ENCODE measurements at regions not wholly inside any gene's neighbourhood (a gene's known extent, or its start where the extent isn't known, plus 50 kb on each side); places are given as distances from the start of the nearest gene placed in this dataset.

DNA sequence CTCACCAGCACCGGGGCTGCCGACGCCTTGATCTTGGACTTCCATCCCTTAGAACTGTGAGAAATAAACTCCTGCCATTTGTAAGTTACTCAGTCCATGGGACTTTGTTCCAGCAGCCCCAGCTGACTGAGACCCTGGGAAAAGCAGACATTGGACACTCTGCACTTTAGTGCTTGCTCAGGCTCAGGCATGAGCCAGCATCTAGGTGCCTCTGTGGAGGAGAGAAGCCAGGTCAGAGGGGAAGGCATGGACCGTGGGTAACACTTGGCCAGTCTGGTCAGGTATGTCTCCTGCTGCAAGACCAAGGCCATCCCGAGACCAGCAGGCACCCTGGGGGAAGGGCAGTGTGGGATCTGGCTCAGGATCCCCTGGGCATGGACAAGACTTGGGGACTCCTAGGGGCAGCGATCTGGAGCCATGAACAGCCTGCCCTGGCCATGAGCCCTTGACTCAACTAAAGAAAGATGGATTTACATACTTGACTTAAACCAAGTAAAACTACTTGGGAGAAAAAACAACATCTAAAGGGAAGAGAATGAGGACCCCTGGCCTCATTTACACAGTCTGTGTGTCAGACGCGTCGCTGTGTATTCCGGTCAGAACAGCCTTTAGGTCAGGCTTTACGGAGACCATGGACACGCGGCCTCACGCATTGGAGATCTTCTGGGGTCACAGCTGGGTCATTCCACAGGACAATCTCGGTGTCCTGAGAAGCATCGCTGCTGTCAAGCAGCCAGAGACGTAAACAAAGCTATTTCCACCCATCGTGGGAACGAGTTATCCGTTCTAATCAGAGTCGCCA lies 497.1 kb downstream of the BRD1 start:
- DNase-seq (ENCODE audit: low spot score), result no peak

DNA sequence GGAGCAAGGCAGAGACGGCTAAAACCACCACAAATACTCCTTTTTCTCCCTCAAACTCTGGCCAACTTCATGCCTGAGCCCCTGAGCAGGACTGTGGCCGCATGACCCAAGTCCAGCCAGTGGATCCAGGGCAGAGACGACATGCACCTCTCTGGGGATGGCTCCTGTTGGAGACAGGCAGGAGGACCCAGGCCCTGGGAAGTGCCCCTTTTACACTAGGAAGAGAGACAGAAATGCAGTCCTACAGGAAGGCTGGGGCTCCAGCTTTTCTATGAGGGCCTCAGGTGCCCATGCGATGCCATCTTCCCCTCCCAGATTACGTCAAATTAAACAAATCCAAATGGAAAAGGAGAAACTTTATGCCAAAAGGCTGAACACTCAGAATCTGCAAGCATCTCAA lies 498.0 kb downstream of the BRD1 start:
- no peak for DNase-seq (ENCODE audit: low spot score)

DNA sequence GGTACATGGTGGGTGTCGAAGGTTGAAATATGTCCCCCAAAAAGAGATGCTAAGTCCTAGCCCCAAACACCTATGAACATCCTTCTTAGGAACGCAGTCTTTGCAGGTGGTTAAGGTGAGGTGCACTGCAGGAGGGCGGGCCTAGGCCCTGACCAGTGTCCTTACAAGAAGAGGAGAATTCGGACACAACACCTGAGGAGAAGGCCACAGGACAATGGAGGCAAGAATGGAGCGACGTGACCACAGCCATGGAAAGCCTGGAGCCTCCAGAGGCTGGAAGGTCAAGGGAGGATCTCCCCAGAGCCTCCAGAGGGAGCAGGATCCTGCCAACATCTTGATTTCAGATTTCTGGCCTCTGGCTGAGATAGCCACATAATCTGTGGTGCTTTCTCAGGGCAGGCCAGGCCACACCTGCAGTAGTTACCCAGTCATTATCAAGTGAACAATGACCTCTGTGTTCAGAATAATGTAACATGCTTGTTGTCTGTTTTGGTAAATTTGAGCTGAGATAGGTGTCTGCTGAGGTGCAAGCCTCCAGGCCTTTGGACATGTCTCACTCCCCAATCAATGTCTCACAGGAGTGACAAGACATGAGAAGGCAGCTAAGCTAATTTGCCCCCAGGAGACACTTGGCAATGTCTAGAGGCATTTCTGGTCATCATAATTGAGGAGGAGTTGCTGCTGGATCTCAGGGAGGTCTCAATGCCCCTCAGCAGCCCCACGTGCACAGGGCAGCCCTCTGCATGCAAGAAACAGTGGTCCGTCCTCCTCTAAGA lies 498.9 kb downstream of the BRD1 start:
- no peak for DNase-seq (ENCODE audit: low spot score)

DNA sequence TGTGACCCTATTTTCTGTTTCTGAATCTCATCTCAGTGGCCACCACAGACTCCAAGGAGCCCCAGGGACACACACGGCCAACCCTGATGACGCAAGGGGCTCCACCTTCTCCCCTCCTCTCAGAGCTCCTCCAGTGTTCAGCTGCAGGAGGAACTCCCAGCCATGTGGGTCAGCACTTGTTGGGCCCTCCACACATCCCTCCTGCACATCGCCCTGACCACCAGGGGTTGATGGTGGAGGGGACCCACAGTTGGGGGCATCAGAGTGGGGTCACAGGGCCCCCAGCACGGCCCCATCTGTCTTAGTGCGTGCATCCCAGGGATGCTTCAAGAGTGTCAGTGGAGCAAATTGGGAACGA lies 499.6 kb downstream of the BRD1 start:
- no peak for DNase-seq (ENCODE audit: low spot score)

DNA sequence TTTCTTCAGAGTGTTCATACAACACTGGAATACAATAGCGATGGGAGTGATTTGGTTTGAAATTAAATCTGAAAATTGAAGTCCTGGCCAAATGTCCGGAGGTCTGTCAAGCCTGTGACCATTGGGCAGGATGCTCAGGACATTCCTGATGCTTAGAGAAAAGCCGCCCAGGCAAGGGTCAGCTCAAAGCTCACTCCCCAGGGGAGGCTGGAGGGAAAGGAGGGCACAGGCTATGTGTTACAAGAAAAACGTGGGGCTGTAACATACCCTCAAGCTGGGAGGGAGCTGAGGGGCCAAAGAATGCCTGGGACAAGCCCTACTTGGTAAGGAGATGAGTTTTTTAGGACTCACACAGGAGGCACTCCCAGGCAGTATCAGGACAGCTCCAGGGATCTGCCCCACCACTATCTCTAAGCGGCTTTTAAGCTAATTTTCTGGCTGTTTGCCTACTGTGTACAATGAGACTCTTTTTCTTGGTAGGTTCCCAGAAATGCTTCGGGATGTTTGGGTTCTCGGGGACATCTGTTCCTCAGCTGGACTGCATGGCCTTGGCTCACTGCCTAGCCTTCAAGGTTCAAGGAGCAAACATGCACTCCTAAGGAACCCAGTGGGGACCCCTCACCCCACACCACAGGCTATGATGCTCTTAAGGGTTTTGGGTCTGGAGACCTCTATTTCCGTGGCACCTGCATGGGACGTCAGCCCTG lies 500.1 kb downstream of the BRD1 start:
- DNase-seq (ENCODE audit: low spot score), result no peak

DNA sequence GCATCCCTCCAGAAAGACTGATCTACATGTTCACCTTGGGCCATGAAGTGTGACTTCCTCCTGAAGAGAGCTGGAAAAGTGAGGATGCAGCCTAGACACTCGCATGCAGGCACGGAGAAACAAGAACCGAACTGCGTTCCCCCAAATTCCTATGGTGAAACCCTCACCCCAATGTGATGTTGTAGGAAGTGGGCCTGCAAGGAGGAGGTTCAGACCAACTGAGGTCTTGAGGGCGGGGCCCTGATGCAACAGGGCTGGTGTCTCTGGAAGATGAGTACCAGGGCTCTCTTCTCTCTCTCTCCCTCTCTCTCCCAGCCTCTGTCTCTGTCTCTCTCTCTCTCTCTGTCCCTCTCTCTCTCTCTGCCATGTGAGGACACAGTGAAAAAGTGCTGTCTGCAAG lies 501.1 kb downstream of the BRD1 start:
- DNase-seq (ENCODE audit: low spot score), result no peak

DNA sequence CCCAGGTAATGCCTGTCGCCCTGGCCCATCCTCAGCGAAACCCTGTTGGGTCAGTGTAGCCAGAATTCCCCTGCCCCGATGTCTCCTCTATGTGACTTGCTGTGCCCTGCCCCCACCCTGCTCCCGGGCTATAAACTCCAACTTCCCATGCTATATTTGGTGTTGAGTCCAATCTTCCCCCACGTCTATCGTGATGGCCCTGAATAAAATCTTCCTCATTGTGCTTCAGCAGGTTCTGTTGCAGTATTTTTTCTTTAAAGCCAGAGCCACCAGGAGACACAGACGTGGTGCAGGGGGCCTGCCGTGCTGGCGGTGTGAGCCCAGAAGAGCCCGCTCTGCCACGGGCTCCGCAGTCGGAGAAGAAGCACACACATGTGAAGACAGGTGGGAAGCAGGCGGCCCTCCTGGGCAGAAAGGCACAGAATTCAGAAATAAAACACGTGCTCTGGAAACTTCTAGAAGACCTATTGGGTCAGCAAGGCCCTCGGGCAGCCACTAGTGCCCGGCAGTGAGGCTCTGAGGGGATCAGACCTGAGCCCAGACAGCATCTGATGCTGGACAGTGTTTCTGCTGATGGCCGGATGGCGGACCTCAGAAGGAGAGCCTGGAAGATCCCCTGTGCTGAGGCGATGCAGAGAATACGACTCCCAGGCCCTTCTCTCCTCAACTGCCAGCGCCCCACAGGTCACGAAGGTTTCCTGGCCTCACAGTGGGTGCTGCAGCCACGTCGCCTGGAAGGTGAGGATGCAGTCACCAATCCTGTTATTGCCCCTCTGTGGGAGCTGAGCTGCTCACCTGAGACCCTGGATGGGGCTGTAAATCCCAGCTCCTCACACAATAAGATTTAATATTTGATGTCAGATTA lies 501.9 kb downstream of the BRD1 start:
- DNase-seq (ENCODE audit: low spot score), result no peak

DNA sequence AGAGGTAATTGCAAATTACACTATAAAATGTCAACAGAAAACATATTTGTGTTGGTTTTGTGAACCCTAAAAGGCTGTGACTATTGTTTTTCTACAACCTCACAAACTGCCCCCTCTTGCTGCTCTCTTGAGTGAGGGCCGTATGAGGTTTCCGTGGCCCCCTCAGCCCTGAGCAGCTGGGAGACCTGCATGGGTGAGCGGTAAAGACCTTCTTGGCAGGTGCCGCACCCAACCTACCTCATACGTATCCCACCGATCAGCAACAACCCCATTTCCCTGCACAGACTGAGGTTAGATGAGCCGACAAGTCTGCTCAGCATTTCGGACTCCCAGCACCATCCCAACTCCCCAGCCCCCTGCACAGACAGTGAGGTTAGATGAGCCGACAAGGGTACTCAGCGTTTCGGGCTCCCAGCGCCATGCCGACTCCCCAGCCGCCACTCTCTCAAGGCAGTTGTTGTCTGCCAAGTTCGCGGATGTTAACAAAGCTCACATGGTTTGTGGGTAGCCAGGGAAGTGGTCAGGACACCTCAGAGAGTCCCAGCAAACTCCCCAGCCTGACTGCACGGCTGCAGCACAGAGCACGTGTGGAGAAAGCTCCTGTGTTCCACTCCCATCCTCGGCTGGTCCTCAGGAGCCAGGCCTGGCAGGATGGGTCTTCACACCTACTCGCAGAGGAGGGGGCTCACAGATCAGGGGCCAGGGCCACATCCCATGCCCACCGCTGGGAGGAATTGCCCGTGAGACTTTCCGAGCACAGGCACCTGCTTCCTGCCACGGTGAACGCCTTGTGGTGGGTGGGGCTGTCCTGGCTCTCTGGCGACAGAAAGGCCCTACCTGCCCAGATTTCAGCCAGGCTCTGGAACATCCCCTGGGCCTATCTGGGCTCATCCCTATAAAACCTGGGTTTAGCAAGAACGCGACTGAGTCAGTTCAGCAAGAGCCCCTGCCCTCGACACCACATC lies 502.9 kb downstream of the BRD1 start:
- no peak for DNase-seq (ENCODE audit: low spot score)

DNA sequence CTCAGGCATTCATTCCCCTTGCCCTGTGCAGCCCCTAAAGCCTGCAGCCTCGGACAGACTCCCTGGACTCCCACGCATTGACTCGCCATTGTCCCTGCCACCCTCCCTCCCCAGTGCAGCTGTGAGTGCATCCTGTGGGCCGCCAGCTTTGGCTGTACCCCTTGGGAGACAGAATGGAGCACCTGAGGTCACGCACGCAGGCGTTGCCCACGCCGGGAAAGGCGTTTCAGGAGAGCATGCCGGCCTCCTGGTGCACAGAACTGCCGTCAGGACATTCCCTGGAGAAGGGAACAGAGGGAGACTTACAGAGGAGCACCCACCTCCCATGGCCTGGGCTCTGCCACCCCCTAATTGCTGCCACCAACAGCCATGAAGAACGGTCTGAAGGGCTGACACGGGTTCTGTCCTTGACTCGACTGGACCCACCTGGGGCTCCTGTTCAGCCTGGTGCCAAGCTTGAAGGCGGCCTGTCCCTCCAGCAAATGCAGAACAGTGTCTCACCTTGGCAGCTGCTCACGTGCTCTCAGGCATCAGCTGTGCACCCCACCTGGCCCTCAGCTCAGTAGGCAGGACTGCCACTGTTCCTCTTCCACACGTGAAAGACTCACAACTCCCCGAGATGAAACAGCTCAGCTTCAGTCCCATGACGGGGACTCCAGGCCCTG lies 503.8 kb downstream of the BRD1 start:
- no peak for DNase-seq (ENCODE audit: low spot score)

DNA sequence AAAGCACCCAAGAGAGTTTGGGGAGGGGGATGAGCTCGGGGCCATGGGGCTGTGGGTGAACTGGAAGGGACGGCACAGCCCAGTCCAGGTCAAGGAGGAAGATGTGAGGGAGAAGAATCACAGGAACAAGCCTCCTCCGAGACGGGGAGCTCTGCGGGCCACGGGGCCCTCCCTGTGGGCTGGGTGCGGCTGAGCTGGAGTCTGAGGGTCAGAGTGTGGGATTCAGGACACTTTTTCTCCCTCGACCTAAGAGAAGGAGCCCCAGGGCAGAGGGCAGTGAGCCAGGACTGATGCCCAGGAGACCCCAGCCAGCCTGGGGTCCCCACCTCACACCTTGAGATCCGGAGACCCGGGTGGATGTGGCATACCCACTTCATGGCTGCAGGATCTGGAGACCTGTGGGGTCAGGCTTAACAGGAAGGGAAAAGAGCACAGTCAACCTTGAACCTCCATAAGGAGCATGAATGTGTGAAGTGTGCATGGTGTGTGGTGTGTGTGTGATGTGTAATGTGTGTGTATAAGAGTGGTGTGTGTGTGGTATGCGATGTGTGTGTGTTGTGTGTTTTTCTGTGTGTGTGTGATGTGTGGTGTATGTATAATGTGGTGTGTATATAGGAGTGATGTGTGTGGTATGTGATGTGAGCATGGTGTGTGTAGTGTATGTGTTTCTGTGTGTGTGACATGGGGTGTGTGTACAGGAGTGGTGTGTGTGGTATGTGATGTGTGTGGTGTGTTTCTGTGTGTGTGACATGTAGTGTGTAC lies 504.6 kb downstream of the BRD1 start:
- DNase-seq (ENCODE audit: low spot score), result no peak

DNA sequence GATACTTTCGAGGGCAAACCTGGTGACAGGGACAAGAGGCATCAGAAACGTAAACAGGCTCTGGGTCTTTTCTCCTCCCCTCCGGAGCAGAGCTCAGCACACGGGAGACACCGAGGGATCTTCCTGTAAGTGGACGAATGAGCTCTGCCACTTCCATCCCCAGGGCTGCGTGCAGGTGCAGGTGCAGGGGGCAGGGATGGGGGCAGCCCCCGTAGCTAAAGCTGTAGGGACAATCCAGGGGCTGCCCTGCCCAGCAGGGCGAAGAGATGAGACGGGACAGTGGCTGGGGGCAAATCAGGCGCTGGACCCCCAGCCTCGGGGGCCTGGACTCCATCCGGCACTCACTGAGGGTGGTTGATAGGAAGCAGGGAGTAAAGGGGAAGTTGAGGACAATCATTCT lies 505.4 kb downstream of the BRD1 start:
- no peak for DNase-seq (ENCODE audit: low spot score)

DNA sequence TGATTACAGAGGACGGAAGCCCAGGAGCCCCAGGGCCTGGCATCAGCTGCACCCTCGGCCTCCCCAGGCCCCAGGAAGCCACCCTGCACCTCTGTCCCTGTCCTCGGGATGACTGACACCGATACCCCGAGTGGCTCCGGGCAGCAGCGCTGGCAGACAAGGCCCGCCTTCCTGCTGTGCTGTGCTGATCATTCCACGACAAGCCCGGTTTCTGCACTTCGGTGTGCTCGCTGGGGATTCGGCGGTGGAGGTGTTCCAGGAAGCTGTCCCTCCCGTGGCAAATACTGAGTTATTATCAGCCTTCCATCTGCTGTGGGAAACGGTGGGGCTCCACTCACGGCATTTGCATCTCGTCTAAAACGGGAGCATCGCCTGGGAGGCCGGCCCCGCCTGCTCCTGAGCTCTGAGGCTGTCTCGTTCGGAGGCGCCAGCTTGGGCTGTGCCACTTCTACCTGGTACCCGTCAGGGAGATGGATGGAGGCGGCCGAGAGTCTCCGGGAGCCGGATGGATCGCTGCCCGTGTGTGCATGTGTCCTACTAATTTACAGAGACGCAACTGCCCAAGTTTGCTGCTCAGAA lies 506.1 kb downstream of the BRD1 start:
- DNase-seq (ENCODE audit: low spot score), result no peak

DNA sequence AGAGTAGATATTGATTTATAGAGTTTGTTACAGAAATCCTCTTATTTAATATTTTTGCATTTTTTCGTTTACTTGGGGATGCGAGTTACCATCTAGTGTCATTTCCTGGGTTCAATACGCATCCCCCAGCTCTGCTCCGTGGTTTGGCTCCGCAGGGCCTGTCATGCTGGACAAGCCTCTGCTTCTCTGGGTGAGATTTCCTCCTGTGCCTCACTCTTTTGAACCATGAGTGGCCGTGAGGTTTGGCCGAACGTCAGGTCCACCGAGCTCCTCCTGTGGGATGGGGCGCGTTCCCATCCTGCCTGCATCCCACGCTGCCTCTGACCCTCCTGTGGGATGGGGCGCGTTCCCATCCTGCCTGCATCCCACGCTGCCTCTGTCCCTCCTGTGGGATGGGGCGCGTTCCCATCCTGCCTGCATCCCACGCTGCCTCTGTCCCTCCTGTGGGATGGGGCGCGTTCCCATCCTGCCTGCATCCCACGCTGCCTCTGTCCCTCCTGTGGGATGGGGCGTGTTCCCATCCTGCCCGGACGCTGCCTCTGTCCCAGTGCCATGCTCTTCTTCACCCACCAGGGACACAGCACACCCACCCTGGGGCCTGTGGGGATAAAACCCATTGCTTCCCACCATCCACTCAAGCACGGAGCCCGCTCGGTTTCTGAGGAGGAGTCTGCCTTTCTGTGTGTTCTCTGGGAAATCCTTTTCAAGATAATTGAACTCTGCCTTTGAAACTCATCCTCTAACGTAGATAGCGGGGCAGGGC lies 506.8 kb downstream of the BRD1 start:
- no peak for DNase-seq (ENCODE audit: low spot score)

DNA sequence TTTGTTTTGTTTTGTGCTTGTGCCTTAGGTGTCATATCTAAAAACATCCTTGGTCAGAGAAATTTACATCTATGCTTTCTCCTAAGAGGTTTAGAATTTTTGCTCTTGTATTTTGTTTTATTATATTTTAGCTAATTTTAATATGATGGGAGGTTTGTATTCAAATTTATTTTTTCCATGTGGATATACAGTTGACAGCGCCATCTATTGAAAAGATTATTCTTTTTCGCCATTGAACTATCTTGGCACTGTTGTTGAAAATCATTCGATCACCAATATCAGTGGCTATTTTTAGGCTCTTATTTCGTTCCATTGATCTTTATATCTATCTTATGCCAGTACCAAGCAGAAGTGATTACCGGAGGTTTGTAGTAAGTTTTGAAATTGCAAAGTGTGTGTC lies 510.3 kb downstream of the BRD1 start:
- DNase-seq (ENCODE audit: low spot score), result no peak

DNA sequence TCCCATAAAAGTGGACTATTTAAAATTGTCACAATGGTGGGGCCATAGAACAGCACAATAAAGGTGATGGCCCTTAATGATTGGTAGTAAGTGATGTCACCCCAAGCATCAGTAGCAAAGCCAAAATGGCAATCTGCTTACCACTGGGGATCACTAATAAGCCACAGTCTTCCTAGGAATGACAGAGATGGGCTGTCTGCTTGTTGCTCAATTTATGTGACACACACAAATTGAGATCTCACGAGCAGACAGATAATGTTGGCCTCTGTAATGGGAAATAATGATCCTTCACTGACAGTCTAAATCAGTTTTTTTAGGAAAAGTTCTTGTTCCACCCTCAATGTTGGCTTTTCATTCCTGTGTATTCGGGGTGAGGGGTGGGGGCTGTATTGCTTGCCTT lies 515.1 kb downstream of the BRD1 start:
- DNase-seq (ENCODE audit: low spot score), result no peak

DNA sequence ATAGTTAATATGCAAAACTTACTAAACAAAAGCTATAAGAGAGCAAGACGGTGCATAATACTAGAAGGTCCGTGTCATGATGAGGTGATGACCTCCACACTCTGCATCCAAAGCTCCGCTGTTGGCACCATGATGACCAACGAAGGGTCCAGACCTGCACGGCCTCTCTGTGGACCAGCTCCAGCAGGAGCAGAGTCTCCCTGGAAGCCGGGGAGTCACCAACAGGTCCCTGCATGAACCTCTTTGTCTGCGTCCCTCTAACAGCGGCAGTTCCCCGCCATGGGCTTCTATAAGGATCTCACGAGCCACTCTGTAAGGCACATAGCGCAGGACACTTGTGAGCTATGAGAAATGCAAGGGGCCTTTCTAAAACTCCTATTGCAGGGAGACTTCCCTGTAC lies 517.3 kb downstream of the BRD1 start:
- no peak for DNase-seq (ENCODE audit: low spot score)

DNA sequence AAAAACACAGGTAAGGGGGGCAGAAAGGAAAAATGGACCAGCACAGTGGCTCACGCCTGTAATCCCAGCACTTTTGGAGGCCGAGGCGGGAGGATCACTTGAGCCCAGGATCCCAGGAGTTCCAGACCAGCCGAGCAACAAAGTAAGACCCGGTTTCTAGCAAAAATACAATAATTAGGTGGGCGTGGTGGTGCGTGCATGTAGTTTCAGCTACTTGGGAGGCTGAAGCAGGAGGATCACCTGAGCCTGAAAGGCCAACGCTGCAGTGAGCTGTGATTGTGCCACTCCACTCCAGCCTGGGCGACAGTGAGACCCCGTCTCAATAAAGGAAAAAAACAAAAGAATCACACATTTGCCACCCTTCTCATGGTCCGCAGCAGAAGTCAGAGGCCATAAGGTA lies 519.4 kb downstream of the BRD1 start:
- DNase-seq (ENCODE audit: low spot score), result no peak

DNA sequence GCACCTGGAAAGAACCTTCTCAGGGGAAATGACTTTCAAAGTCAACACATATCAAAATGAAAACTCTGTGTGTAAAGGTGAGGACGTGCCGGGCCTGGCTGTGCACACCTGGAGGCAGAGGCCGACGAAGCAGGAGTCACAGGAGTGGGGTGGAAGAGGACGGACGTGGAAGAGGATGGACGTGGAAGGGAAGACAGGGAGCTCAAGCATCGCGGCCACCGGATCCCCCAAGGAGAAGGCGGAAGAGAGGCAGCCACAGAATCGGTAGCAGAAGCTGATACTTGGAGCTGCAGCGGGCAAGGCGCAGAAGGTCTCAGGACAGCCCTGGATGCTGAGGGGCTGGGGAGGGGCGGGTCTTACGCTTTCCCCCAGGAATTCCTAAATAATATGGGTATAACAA lies 519.8 kb downstream of the BRD1 start:
- no peak for DNase-seq (ENCODE audit: low spot score)

Data from umbilical cord (tissue), 1 donor.